Karpas-422 (cell line): ENCODE measurements at regions not wholly inside any gene's neighbourhood (a gene's known extent, or its start where the extent isn't known, plus 50 kb on each side); places are given as distances from the start of the nearest gene placed in this dataset.
"Not testable (repeated sequence)": the region's sequence is repeated elsewhere in the genome, so short reads cannot be mapped to it uniquely, and the experiment has no call there.

Source experiments
- DNase-seq: peaks from one replicate; pipeline ENCODE4 v3.0.0-alpha.2; 2015
- H2AFZ ChIP-seq: fragments of 200-600 bp; sonication (generic); 2 replicates; pipeline ENCODE4 v1.6.1; 2014; ENCODE audit warnings: antibody characterized with exemption, low read length, mixed read lengths
- H3K27ac ChIP-seq: fragments of 200-600 bp; sonication (generic); 2 replicates; pipeline ENCODE4 v1.5.1; 2014; ENCODE audit warnings: mild to moderate bottlenecking, low read length, moderate library complexity
- H3K27me3 ChIP-seq: fragments of 200-600 bp; sonication (generic); 2 replicates; pipeline ENCODE4 v1.6.1; 2014; ENCODE audit warnings: low read length, mixed read lengths
- H3K36me3 ChIP-seq: fragments of 200-600 bp; sonication (generic); 2 replicates; pipeline ENCODE4 v1.6.1; 2014; ENCODE audit warnings: low read length, mixed read lengths; ENCODE audit not compliant: insufficient read depth
- H3K4me1 ChIP-seq: fragments of 200-600 bp; sonication (generic); 2 replicates; pipeline ENCODE4 v1.6.1; 2014; ENCODE audit warnings: mild to moderate bottlenecking, low read length, mixed read lengths
- H3K4me2 ChIP-seq: fragments of 200-600 bp; sonication (generic); 2 replicates; pipeline ENCODE4 v1.6.1; 2014; ENCODE audit warnings: low read length, low read depth, mild to moderate bottlenecking; ENCODE audit not compliant: poor library complexity, severe bottlenecking
- H3K4me3 ChIP-seq: fragments of 200-600 bp; sonication (generic); 2 replicates; pipeline ENCODE4 v1.5.1; 2014; ENCODE audit warnings: mild to moderate bottlenecking, antibody characterized with exemption, low read length, mixed read lengths
- H3K79me2 ChIP-seq: fragments of 200-600 bp; sonication (generic); 2 replicates; pipeline ENCODE4 v1.6.1; 2014; ENCODE audit warnings: mild to moderate bottlenecking, low read length, mixed read lengths
- H3K9ac ChIP-seq: fragments of 200-600 bp; sonication (generic); 2 replicates; pipeline ENCODE4 v1.6.0; 2014; ENCODE audit warnings: low read length
- H3K9me2 ChIP-seq: fragments of 200-600 bp; sonication (generic), shearing (Covaris generic); replicated peaks from 2 replicates; pipeline ENCODE4 v1.6.0; 2014; ENCODE audit warnings: mild to moderate bottlenecking, low read length, moderate library complexity; ENCODE audit not compliant: insufficient read depth
- H3K9me3 ChIP-seq: fragments of 300-700, 200-600 bp; sonication (generic); 2 replicates; pipeline ENCODE4 v1.6.1; 2014; ENCODE audit warnings: low read length, mixed read lengths
- H4K20me1 ChIP-seq: fragments of 200-600 bp; sonication (generic); 2 replicates; pipeline ENCODE4 v1.6.1; 2014; ENCODE audit warnings: mild to moderate bottlenecking, antibody characterized with exemption, low read length, low read depth; ENCODE audit not compliant: insufficient read depth

- H3K9me3 ChIP-seq, H2AFZ ChIP-seq, H3K36me3 ChIP-seq, DNase-seq, H3K9me2 ChIP-seq, H3K27ac ChIP-seq, H3K79me2 ChIP-seq, H3K4me1 ChIP-seq, H3K4me2 ChIP-seq, H4K20me1 ChIP-seq, H3K4me3 ChIP-seq, H3K27me3 ChIP-seq, H3K9ac ChIP-seq: not testable (repeated sequence)
These were observed 113.8 kb upstream of the FAT1 start for GRCh38 chr4:186837463-186837862.

- H3K4me3 ChIP-seq, result no peak overlapping the region
- no peaks in the 10 kb centered on the region for H3K9me3 ChIP-seq
- no peak overlapping the region for H2AFZ ChIP-seq
- H3K27ac ChIP-seq, result no peak overlapping the region
- H4K20me1 ChIP-seq, result no peaks in the 10 kb centered on the region
- H3K4me1 ChIP-seq, result peaks cover 8% of the 10 kb centered on the region
- H3K27me3 ChIP-seq, result no peaks in the 10 kb centered on the region
- H3K79me2 ChIP-seq, result no peaks in the 10 kb centered on the region
- H3K4me2 ChIP-seq, result no peak overlapping the region
- H3K36me3 ChIP-seq, result no peaks in the 10 kb centered on the region
- no peaks in the 10 kb centered on the region for H3K9me2 ChIP-seq
- no peak for DNase-seq
- no peak overlapping the region for H3K9ac ChIP-seq
These were observed 114.6 kb upstream of the FAT1 start for GRCh38 chr4:186838295-186838694.

- Histone ChIP-seq H3K79me2 (no peaks in the 10 kb centered on the region), H3K9ac (no peak overlapping the region), H4K20me1 (no peaks in the 10 kb centered on the region), H3K4me1 (peaks cover 8% of the 10 kb centered on the region), H3K27me3 (no peaks in the 10 kb centered on the region), H3K4me2 (peak overlapping the region; percentile 11), H3K27ac (no peak overlapping the region), H3K9me2 (no peaks in the 10 kb centered on the region), H3K36me3 (no peaks in the 10 kb centered on the region), H3K4me3 (no peak overlapping the region), H3K9me3 (no peaks in the 10 kb centered on the region), H2AFZ (peak overlapping the region; percentile 62; the same call in 1 of the 2 replicates)
- peak; percentile 42 for DNase-seq
These were observed 115.7 kb upstream of the FAT1 start for GRCh38 chr4:186839122-186840037.

GRCh38 chr4:186840222-186840701 is 116.6 kb upstream of the FAT1 start:
- H3K79me2 ChIP-seq, result no peaks in the 10 kb centered on the region
- no peaks in the 10 kb centered on the region for H3K9me2 ChIP-seq
- H3K4me1 ChIP-seq, result peaks cover 8% of the 10 kb centered on the region
- H3K9ac ChIP-seq, result no peak overlapping the region
- no peak overlapping the region for H3K4me2 ChIP-seq
- H3K27ac ChIP-seq, result no peak overlapping the region
- no peaks in the 10 kb centered on the region for H4K20me1 ChIP-seq
- H3K9me3 ChIP-seq, result no peaks in the 10 kb centered on the region
- no peak overlapping the region for H3K4me3 ChIP-seq
- H3K27me3 ChIP-seq, result no peaks in the 10 kb centered on the region
- no peak overlapping the region for H2AFZ ChIP-seq
- no peaks in the 10 kb centered on the region for H3K36me3 ChIP-seq
- no peak for DNase-seq

GRCh38 chr4:186840771-186841301 is 117.2 kb upstream of the FAT1 start:
- Histone ChIP-seq H3K27ac (no peak overlapping the region), H3K36me3 (no peaks in the 10 kb centered on the region), H2AFZ (no peak overlapping the region), H3K27me3 (no peaks in the 10 kb centered on the region), H3K9ac (no peak overlapping the region), H3K4me3 (no peak overlapping the region), H3K4me2 (no peak overlapping the region), H3K4me1 (peaks cover 8% of the 10 kb centered on the region), H4K20me1 (no peaks in the 10 kb centered on the region), H3K9me2 (no peaks in the 10 kb centered on the region), H3K9me3 (no peaks in the 10 kb centered on the region), H3K79me2 (no peaks in the 10 kb centered on the region)
- DNase-seq, result no peak

GRCh38 chr4:186844059-186844681 is 120.5 kb upstream of the FAT1 start:
- H3K27ac ChIP-seq, result no peak overlapping the region
- H3K79me2 ChIP-seq, result no peaks in the 10 kb centered on the region
- H3K4me2 ChIP-seq, result no peak overlapping the region
- H3K27me3 ChIP-seq, result no peaks in the 10 kb centered on the region
- H3K9me2 ChIP-seq, result no peaks in the 10 kb centered on the region
- no peak overlapping the region for H2AFZ ChIP-seq
- no peaks in the 10 kb centered on the region for H4K20me1 ChIP-seq
- no peaks in the 10 kb centered on the region for H3K36me3 ChIP-seq
- H3K4me1 ChIP-seq, result peaks cover 7% of the 10 kb centered on the region
- H3K9ac ChIP-seq, result no peak overlapping the region
- no peaks in the 10 kb centered on the region for H3K9me3 ChIP-seq
- DNase-seq, result no peak
- H3K4me3 ChIP-seq, result no peak overlapping the region

- Histone ChIP-seq H3K79me2 (no peaks in the 10 kb centered on the region), H3K4me3 (no peak overlapping the region), H3K4me2 (no peak overlapping the region), H3K9me3 (no peaks in the 10 kb centered on the region), H3K9ac (no peak overlapping the region), H4K20me1 (no peaks in the 10 kb centered on the region), H3K4me1 (no peaks in the 10 kb centered on the region; the same call in 1 of the 2 replicates), H3K9me2 (no peaks in the 10 kb centered on the region), H3K27ac (no peak overlapping the region), H3K27me3 (no peaks in the 10 kb centered on the region), H2AFZ (no peak overlapping the region), H3K36me3 (no peaks in the 10 kb centered on the region)
- DNase-seq, result no peak
These were observed 121.6 kb upstream of the FAT1 start for GRCh38 chr4:186845137-186845842.

- H3K9ac ChIP-seq, result no peak overlapping the region
These were observed 122.8 kb upstream of the FAT1 start for GRCh38 chr4:186846426-186846825.

More at GRCh38 chr4:186846426-186846825, 122.8 kb upstream of the FAT1 start:
- Histone ChIP-seq H3K4me2 (no peak overlapping the region), H2AFZ (no peak overlapping the region), H3K27ac (no peak overlapping the region), H3K9me3 (no peaks in the 10 kb centered on the region), H3K9me2 (no peaks in the 10 kb centered on the region), H3K4me3 (no peak overlapping the region), H3K79me2 (no peaks in the 10 kb centered on the region), H4K20me1 (no peaks in the 10 kb centered on the region), H3K36me3 (no peaks in the 10 kb centered on the region), H3K27me3 (no peaks in the 10 kb centered on the region), H3K4me1 (no peaks in the 10 kb centered on the region)
- DNase-seq, result no peak
